GM12878 (cell line): ENCODE measurements at regions not wholly inside any gene's neighbourhood (a gene's known extent, or its start where the extent isn't known, plus 50 kb on each side); places are given as distances from the start of the nearest gene placed in this dataset.

Source experiments
- ATAC-seq: fragments of 200-7000 bp; cut with Tn5 transposase; 3 replicates; pipeline ENCODE4 v1.9.1; 2020; ENCODE audit warnings: mild to moderate bottlenecking, moderate library complexity
- BruUV-seq: library from RNA; stranded (reverse); fragments of 400-500 nt; replicated peaks from 2 replicates; lab custom pipeline; 2021; lab: Mats Ljungman, UMichigan
- CTCF ChIA-PET: fragments of 300-600 bp; sonication (Branson Sonifier 250); formaldehyde crosslinking; extraction: SDS; loops from one replicate; lab custom pipeline; 2021; ENCODE audit warnings: inconsistent platforms; lab: Yijun Ruan, JAX
- POLR2A ChIA-PET: fragments of 350-600 bp; formaldehyde crosslinking; extraction: SDS; loops from one replicate; lab custom pipeline; 2021; ENCODE audit warnings: inconsistent platforms; lab: Charles Lee
- RAD21 ChIA-PET: fragments of 300-600 bp; sonication (Branson Sonifier 250); formaldehyde crosslinking; loops from one replicate; lab custom pipeline; 2023; ENCODE audit warnings: antibody characterized with exemption; ENCODE audit not compliant: unreplicated experiment; lab: Charles Lee
- SMC1A ChIA-PET: fragments of 300-600 bp; sonication (Branson Sonifier 250); formaldehyde crosslinking; loops from one replicate; lab custom pipeline; 2023; ENCODE audit not compliant: unreplicated experiment, uncharacterized antibody; lab: Charles Lee
- DNase-seq: peaks from one replicate; pipeline ENCODE4 v3.0.0-alpha.2; 2011; ENCODE audit warnings: low read depth, low spot score
- FAIRE-seq: peaks from 3 replicates; lab custom pipeline; 2011; peaks lifted over from hg19 to GRCh38; lab: Jason Lieb, UNC
- H2AFZ ChIP-seq: 2 replicates; pipeline ENCODE4 v1.6.0; 2011; ENCODE audit warnings: low read depth, low read length, control low read depth; ENCODE audit not compliant: control insufficient read depth
- H3K27ac ChIP-seq: 2 replicates; pipeline ENCODE4 v1.5.1; 2011; ENCODE audit warnings: control low read depth; ENCODE audit not compliant: control insufficient read depth, insufficient read depth
- H3K27me3 ChIP-seq, 2 experiments: replicated peaks in 1 of 2; 2 replicates each; pipeline versions ENCODE4 v1.6.0 to v1.6.1; 2011; ENCODE audit warnings: low read length in 1 of 2; ENCODE audit not compliant: control insufficient read depth in 2 of 2, insufficient read depth in 2 of 2
- H3K36me3 ChIP-seq, 2 experiments: 2 replicates each; pipeline ENCODE4 v1.5.1; 2011; ENCODE audit warnings: low read length in 1 of 2; ENCODE audit not compliant: control insufficient read depth in 2 of 2, insufficient read depth in 2 of 2
- H3K4me1 ChIP-seq: 2 replicates; pipeline ENCODE4 v1.6.1; 2011; ENCODE audit warnings: mild to moderate bottlenecking, low read length, moderate library complexity, mixed read lengths; ENCODE audit not compliant: control insufficient read depth, insufficient read depth
- H3K4me2 ChIP-seq: 2 replicates; pipeline ENCODE4 v1.6.0; 2011; ENCODE audit warnings: control low read depth; ENCODE audit not compliant: control insufficient read depth, insufficient read depth
- H3K4me3 ChIP-seq: fragments of 200-600 bp; sonication (generic); 2 replicates; pipeline ENCODE4 v1.5.1; 2016
- H3K79me2 ChIP-seq: 2 replicates; pipeline ENCODE4 v1.6.0; 2011; ENCODE audit warnings: low read length; ENCODE audit not compliant: control insufficient read depth, insufficient read depth
- H3K9ac ChIP-seq: 2 replicates; pipeline ENCODE4 v1.8.0; 2011; ENCODE audit warnings: low read length, control low read depth, mixed read lengths; ENCODE audit not compliant: control insufficient read depth, insufficient read depth
- H3K9me3 ChIP-seq: replicated peaks from 3 replicates; pipeline ENCODE4 v1.5.1; 2011; ENCODE audit warnings: mild to moderate bottlenecking, low read length; ENCODE audit not compliant: control insufficient read depth, insufficient read depth
- H4K20me1 ChIP-seq: 2 replicates; pipeline ENCODE4 v1.6.0; 2011; ENCODE audit not compliant: control insufficient read depth, insufficient read depth
- CBX3 ChIP-seq: fragments of 200-600 bp; sonication (generic); IDR thresholded peaks from 2 replicates; pipeline ENCODE4 v1.6.1; 2016; ENCODE audit warnings: low read depth, borderline replicate concordance
- ETV6 ChIP-seq, 2 experiments: fragments of 450-650 bp in 1 of 2; IDR thresholded peaks in 1 of 2; conservative IDR thresholded peaks in 1 of 2; 2 replicates each; pipeline ENCODE4 v1.6.1; 2014; ENCODE audit warnings: antibody characterized with exemption in 1 of 2, borderline replicate concordance in 1 of 2, low read depth in 1 of 2, mild to moderate bottlenecking in 1 of 2, moderate library complexity in 1 of 2
- NR2C1 ChIP-seq: fragments of 450-650 bp; IDR thresholded peaks from 2 replicates; pipeline ENCODE4 v1.6.1; 2017; ENCODE audit warnings: antibody characterized with exemption, mild to moderate bottlenecking, moderate library complexity
- POLR2AphosphoS5 ChIP-seq: IDR thresholded peaks from 2 replicates; pipeline ENCODE4 v1.6.1; 2011; ENCODE audit warnings: mild to moderate bottlenecking, low read length, inconsistent platforms
- RAD51 ChIP-seq: fragments of 450-650 bp; IDR thresholded peaks from 2 replicates; pipeline ENCODE4 v1.6.1; 2016; ENCODE audit warnings: moderate library complexity, mild to moderate bottlenecking, inconsistent platforms
- RELA ChIP-seq: fragments of 450-650 bp; IDR thresholded peaks from 2 replicates; pipeline ENCODE4 v1.8.0; 2014; ENCODE audit warnings: borderline replicate concordance; ENCODE audit not compliant: partially characterized antibody
- TBL1XR1 ChIP-seq: IDR thresholded peaks from 2 replicates; pipeline ENCODE4 v1.6.1; 2012; ENCODE audit warnings: low read depth, low read length, improper control_type of control experiment
- TCF12 ChIP-seq: IDR thresholded peaks from 2 replicates; pipeline ENCODE4 v1.6.1; 2011; ENCODE audit warnings: low read depth, mild to moderate bottlenecking, low read length
- TCF7 ChIP-seq: IDR thresholded peaks from 2 replicates; pipeline ENCODE4 v1.6.1; 2014; ENCODE audit warnings: antibody characterized with exemption, borderline replicate concordance
- ZNF24 ChIP-seq: fragments of 450-650 bp; IDR thresholded peaks from 2 replicates; pipeline ENCODE4 v1.6.1; 2017; ENCODE audit warnings: antibody characterized with exemption, mild to moderate bottlenecking
- in situ Hi-C: fragments of 300-500 bp; cut with MboI; formaldehyde crosslinking; loops from 9 replicates; pipeline ENCODE4 v1.14.3; 2018; ENCODE audit warnings: mixed read lengths
- intact Hi-C: fragments of 100-400 bp; cut with micrococcal nuclease; formaldehyde crosslinking; loops from one replicate; pipeline ENCODE4 v1.14.2; 2022; ENCODE audit not compliant: unreplicated experiment
- TF ChIP-seq, protein P1 (sequence below): fragments of 450-650 bp; IDR thresholded peaks from 2 replicates; pipeline ENCODE4 v1.6.1; 2017; ENCODE audit warnings: borderline replicate concordance

DNA sequence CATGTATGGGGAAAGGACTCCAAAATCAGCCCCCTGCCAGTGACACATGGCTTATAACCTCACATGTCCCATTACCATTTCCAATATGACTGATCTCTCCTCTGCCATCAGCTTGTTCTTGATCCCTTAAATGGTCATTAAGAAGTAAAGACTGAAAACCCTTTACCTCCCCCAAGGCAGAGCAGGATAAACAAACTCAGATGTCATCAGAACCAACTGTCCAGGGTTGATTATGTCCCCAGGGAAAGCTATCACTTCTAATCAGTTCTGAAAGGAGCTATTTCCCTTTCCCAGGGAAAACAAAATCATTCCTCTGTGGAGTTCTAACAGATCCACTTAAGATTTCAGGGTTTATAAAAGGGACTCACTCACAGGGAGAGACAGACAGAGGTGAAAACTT is 350.9 kb downstream of the SUCLA2 start:
- SMC1A ChIA-PET = no interaction called here
- Histone ChIP-seq H3K9me3 (no peaks in the 10 kb centered on the region), H4K20me1 (no peaks in the 10 kb centered on the region), H3K79me2 (no peaks in the 10 kb centered on the region), H3K4me1 (no peaks in the 10 kb centered on the region), H3K4me2 (no peak overlapping the region), H2AFZ (no peak overlapping the region), H3K9ac (no peak overlapping the region), H3K27ac (no peak overlapping the region), H3K4me3 (no peak overlapping the region), H3K36me3 (no peaks in the 10 kb centered on the region), H3K27me3 (no peaks in the 10 kb centered on the region)
- POLR2A ChIA-PET = no interaction called here
- CTCF ChIA-PET = no interaction called here
- RAD21 ChIA-PET = no interaction called here
- ATAC-seq (no peak), DNase-seq (no peak), FAIRE-seq (no peak)
- no TSS peak for BruUV-seq
- TF ChIP-seq TCF12 (no peak), POLR2AphosphoS5 (no peak), ETV6 (conservative IDR thresholded peaks at IDR 0.05 in 1 of 2, IDR thresholded peaks at IDR 0.05 in 1 of 2; ENCODE audit: borderline replicate concordance in 1 of 2, low read depth in 1 of 2) (no peak), CBX3 (no peak), RAD51 (no peak), TCF7 (no peak), TBL1XR1 (no peak), NR2C1 (no peak), ZNF24 (no peak), RELA (no peak)
- TF ChIP-seq, protein P1, sequence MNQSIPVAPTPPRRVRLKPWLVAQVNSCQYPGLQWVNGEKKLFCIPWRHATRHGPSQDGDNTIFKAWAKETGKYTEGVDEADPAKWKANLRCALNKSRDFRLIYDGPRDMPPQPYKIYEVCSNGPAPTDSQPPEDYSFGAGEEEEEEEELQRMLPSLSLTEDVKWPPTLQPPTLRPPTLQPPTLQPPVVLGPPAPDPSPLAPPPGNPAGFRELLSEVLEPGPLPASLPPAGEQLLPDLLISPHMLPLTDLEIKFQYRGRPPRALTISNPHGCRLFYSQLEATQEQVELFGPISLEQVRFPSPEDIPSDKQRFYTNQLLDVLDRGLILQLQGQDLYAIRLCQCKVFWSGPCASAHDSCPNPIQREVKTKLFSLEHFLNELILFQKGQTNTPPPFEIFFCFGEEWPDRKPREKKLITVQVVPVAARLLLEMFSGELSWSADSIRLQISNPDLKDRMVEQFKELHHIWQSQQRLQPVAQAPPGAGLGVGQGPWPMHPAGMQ = no peak
- in situ Hi-C loops (no loop called here), intact Hi-C loops (no loop called here)
